H1 (cell line): ENCODE measurements at regions not wholly inside any gene's neighbourhood (a gene's known extent, or its start where the extent isn't known, plus 50 kb on each side); places are given as distances from the start of the nearest gene placed in this dataset.
A peak's percentile ranks its signal among the peaks of the same experiment; 100 is the strongest.

Source experiments
- CTCF ChIA-PET: fragments of 300-600 bp; sonication (Branson Sonifier 250); formaldehyde crosslinking; loops from one replicate; lab custom pipeline; 2021; ENCODE audit not compliant: partially characterized antibody; lab: Charles Lee
- POLR2A ChIA-PET: fragments of 300-600 bp; sonication (Branson Sonifier 250); formaldehyde crosslinking; loops from one replicate; lab custom pipeline; 2021; ENCODE audit warnings: inconsistent platforms; ENCODE audit not compliant: partially characterized antibody; lab: Charles Lee
- DNase-seq, 2 experiments: peaks; one replicate each; pipeline versions ENCODE4 v3.0.0 to v3.0.0-alpha.2; 2010 to 2022; ENCODE audit warnings: low spot score in 2 of 2, low read depth in 1 of 2, mixed read lengths in 1 of 2
- FAIRE-seq: peaks from 2 replicates; lab custom pipeline; 2011; peaks lifted over from hg19 to GRCh38; lab: Jason Lieb, UNC
- H2AFZ ChIP-seq: 2 replicates; pipeline ENCODE4 v1.8.1; 2012; ENCODE audit warnings: low read length, inconsistent platforms
- H2AK5ac ChIP-seq: 2 replicates; pipeline ENCODE4 v1.6.1; 2013; ENCODE audit warnings: low read depth, low read length
- H2BK120ac ChIP-seq: replicated peaks from 2 replicates; pipeline ENCODE3; 2013; ENCODE audit warnings: low read depth, low read length, inconsistent platforms
- H2BK12ac ChIP-seq: 2 replicates; pipeline ENCODE4 v1.6.1; 2013; ENCODE audit warnings: low read depth, low read length
- H2BK15ac ChIP-seq: 2 replicates; pipeline ENCODE4 v1.6.1; 2013; ENCODE audit warnings: low read length
- H2BK20ac ChIP-seq: 2 replicates; pipeline ENCODE4 v1.6.1; 2013; ENCODE audit warnings: low read length
- H2BK5ac ChIP-seq: 2 replicates; pipeline ENCODE4 v1.6.1; 2013; ENCODE audit warnings: low read depth, low read length
- H3K14ac ChIP-seq: 2 replicates; pipeline ENCODE4 v1.6.1; 2013; ENCODE audit warnings: inconsistent platforms; ENCODE audit not compliant: insufficient read length
- H3K18ac ChIP-seq: 2 replicates; pipeline ENCODE4 v1.6.1; 2013; ENCODE audit warnings: low read length; ENCODE audit errors: extremely low read depth
- H3K23ac ChIP-seq: 2 replicates; pipeline ENCODE4 v1.6.1; 2013; ENCODE audit warnings: inconsistent platforms; ENCODE audit not compliant: insufficient read length
- H3K23me2 ChIP-seq: 2 replicates; pipeline ENCODE4 v1.6.1; 2013; ENCODE audit warnings: low read depth, low read length
- H3K27ac ChIP-seq: 2 replicates; pipeline ENCODE4 v1.6.1; 2011; ENCODE audit warnings: low read depth, low read length, inconsistent platforms
- H3K27me3 ChIP-seq, 4 experiments: replicated peaks in 1 of 4; 1 replicate in 1 of 4; 2 replicates in 3 of 4; pipeline versions ENCODE4 v1.6.1 to v1.8.1; 2011 to 2013; ENCODE audit warnings: low read length in 3 of 4, mild to moderate bottlenecking in 3 of 4, inconsistent platforms in 2 of 4, mixed read lengths in 2 of 4, moderate library complexity in 1 of 4; ENCODE audit not compliant: control insufficient read depth in 3 of 4, insufficient read depth in 3 of 4; ENCODE audit errors: extremely low read depth in 1 of 4
- H3K36me3 ChIP-seq, 4 experiments: 2 replicates each; pipeline versions ENCODE4 v1.6.1 to v1.8.1; 2011 to 2013; ENCODE audit warnings: mild to moderate bottlenecking in 4 of 4, low read length in 3 of 4, moderate library complexity in 2 of 4, control low read depth in 1 of 4, inconsistent platforms in 1 of 4; ENCODE audit not compliant: insufficient read depth in 4 of 4, control insufficient read depth in 2 of 4
- H3K4ac ChIP-seq: replicated peaks from 2 replicates; pipeline ENCODE3; 2013; ENCODE audit warnings: low read length, low read depth, mixed read lengths, inconsistent platforms; ENCODE audit not compliant: insufficient read length
- H3K4me1 ChIP-seq, 4 experiments: replicated peaks in 1 of 4; 1 replicate in 1 of 4; 2 replicates in 3 of 4; pipeline versions ENCODE4 v1.6.1 to v1.8.1; 2011 to 2013; ENCODE audit warnings: low read length in 3 of 4, inconsistent platforms in 2 of 4, mixed read lengths in 1 of 4; ENCODE audit not compliant: insufficient read depth in 4 of 4, control insufficient read depth in 3 of 4
- H3K4me2 ChIP-seq, 2 experiments: 2 replicates each; pipeline versions ENCODE4 v1.6.1 to v1.8.1; 2011 to 2013; ENCODE audit warnings: low read depth in 2 of 2, low read length in 2 of 2, control low read depth in 1 of 2, inconsistent platforms in 1 of 2, mild to moderate bottlenecking in 1 of 2; ENCODE audit not compliant: insufficient read depth in 1 of 2
- H3K4me3 ChIP-seq, 4 experiments: fragments of 200-600, 300-600 bp in 1 of 4; sonication (generic), shearing (Covaris generic), sonication (Bioruptor Twin) in 1 of 4; 2 replicates each; pipeline versions ENCODE4 v1.5.1 to v1.8.1; 2011 to 2016; ENCODE audit warnings: low read length in 4 of 4, low read depth in 3 of 4, control low read depth in 2 of 4, inconsistent platforms in 2 of 4, mild to moderate bottlenecking in 2 of 4, mixed read lengths in 1 of 4, moderate library complexity in 1 of 4; ENCODE audit not compliant: insufficient read depth in 2 of 4; ENCODE audit errors: extremely low read depth in 1 of 4
- H3K56ac ChIP-seq: replicated peaks from 2 replicates; pipeline ENCODE3; 2013; ENCODE audit warnings: low read depth, mild to moderate bottlenecking, mixed read lengths, low read length, inconsistent platforms; ENCODE audit not compliant: insufficient read length
- H3K79me1 ChIP-seq: 2 replicates; pipeline ENCODE4 v1.6.1; 2013; ENCODE audit warnings: low read depth, low read length, control low read depth
- H3K79me2 ChIP-seq, 2 experiments: 2 replicates each; pipeline versions ENCODE4 v1.6.1 to v1.8.1; 2012 to 2013; ENCODE audit warnings: low read length in 2 of 2, mild to moderate bottlenecking in 2 of 2, inconsistent platforms in 1 of 2; ENCODE audit not compliant: insufficient read depth in 2 of 2, control insufficient read depth in 1 of 2
- H3K9ac ChIP-seq, 4 experiments: replicated peaks in 1 of 4; 1 replicate in 1 of 4; 2 replicates in 3 of 4; pipeline versions ENCODE4 v1.6.1 to v1.8.1; 2011 to 2013; ENCODE audit warnings: low read depth in 3 of 4, low read length in 3 of 4, control low read depth in 2 of 4, mild to moderate bottlenecking in 2 of 4, moderate library complexity in 2 of 4, inconsistent platforms in 1 of 4; ENCODE audit errors: extremely low read depth in 1 of 4
- H3K9me3 ChIP-seq, 2 experiments: 2 replicates each; pipeline versions ENCODE4 v1.6.1 to v1.8.1; 2012 to 2013; ENCODE audit warnings: mild to moderate bottlenecking in 2 of 2, moderate library complexity in 2 of 2, control low read depth in 1 of 2, inconsistent platforms in 1 of 2, low read depth in 1 of 2, low read length in 1 of 2, mixed read lengths in 1 of 2; ENCODE audit not compliant: insufficient read depth in 2 of 2
- H4K20me1 ChIP-seq, 2 experiments: replicated peaks in 1 of 2; 2 replicates each; pipeline versions ENCODE3 to v1.8.1; 2011 to 2013; ENCODE audit warnings: inconsistent platforms in 2 of 2, low read length in 2 of 2, mild to moderate bottlenecking in 1 of 2; ENCODE audit not compliant: insufficient read depth in 2 of 2, control insufficient read depth in 1 of 2
- H4K5ac ChIP-seq: 2 replicates; pipeline ENCODE4 v1.6.1; 2013; ENCODE audit warnings: low read length, low read depth, mixed read lengths, inconsistent platforms; ENCODE audit not compliant: insufficient read length
- H4K8ac ChIP-seq: 2 replicates; pipeline ENCODE4 v1.8.0; 2013; ENCODE audit warnings: mild to moderate bottlenecking, moderate library complexity, low read length, inconsistent platforms; ENCODE audit not compliant: insufficient read depth; ENCODE audit errors: extremely low read depth
- H4K91ac ChIP-seq: replicated peaks from 2 replicates; pipeline ENCODE3; 2013; ENCODE audit warnings: low read length, mixed read lengths, inconsistent platforms; ENCODE audit not compliant: insufficient read length
- PHF8 ChIP-seq: fragments of 200-600 bp; sonication (generic); conservative IDR thresholded peaks from 2 replicates; pipeline ENCODE4 v1.7.1; 2012; ENCODE audit warnings: low read depth, mild to moderate bottlenecking, inconsistent platforms, low read length, moderate library complexity
- RAD21 ChIP-seq, 2 experiments: IDR thresholded peaks in 1 of 2; conservative IDR thresholded peaks in 1 of 2; 2 replicates each; pipeline ENCODE4 v1.6.1; 2011; ENCODE audit warnings: low read depth in 2 of 2, low read length in 2 of 2, improper control_type of control experiment in 1 of 2, inconsistent platforms in 1 of 2, mild to moderate bottlenecking in 1 of 2, moderate library complexity in 1 of 2
- RNF2 ChIP-seq: fragments of 200-900, 300-1000 bp; sonication (generic); IDR thresholded peaks from 2 replicates; pipeline ENCODE4 v1.7.1; 2016; ENCODE audit warnings: borderline replicate concordance, low read depth, mild to moderate bottlenecking, antibody characterized with exemption, low read length; ENCODE audit not compliant: poor library complexity, severe bottlenecking; ENCODE audit errors: missing control alignments
- SP2 ChIP-seq: IDR thresholded peaks from 2 replicates; pipeline ENCODE4 v1.6.1; 2012; ENCODE audit warnings: mild to moderate bottlenecking, low read length, inconsistent platforms
- WGBS, 2 experiments: shearing (Covaris generic) in 1 of 2; methylation state at CpG; one replicate each; pipeline versions ENCODE4 v1.1.6 to v1.1.7; 2013 to 2015; ENCODE audit warnings: low lambda C conversion rate in 2 of 2, mixed read lengths in 2 of 2, inconsistent platforms in 1 of 2, low coverage in 1 of 2, missing lambda C conversion rate in 1 of 2; ENCODE audit not compliant: insufficient replicate concordance in 2 of 2, insufficient coverage in 1 of 2, insufficient read length in 1 of 2; ENCODE audit errors: extremely low coverage in 1 of 2, missing lambda C conversion rate in 1 of 2; 5-methylcytosine and 5-hydroxymethylcytosine counted together
- TF ChIP-seq, protein P1 (sequence below), 3 experiments: IDR thresholded peaks; 1 replicate in 2 of 3; 2 replicates in 1 of 3; pipeline versions ENCODE4 v1.5.1 to v1.6.1; 2011; ENCODE audit warnings: low read length in 3 of 3, mild to moderate bottlenecking in 3 of 3, inconsistent platforms in 2 of 3, low read depth in 1 of 3, moderate library complexity in 1 of 3; ENCODE audit not compliant: insufficient read depth in 1 of 3; ENCODE audit errors: control extremely low read depth in 1 of 3
- TF ChIP-seq, protein P2 (sequence below): IDR thresholded peaks from 2 replicates; pipeline ENCODE4 v1.6.1; 2012; ENCODE audit warnings: inconsistent platforms

DNA sequence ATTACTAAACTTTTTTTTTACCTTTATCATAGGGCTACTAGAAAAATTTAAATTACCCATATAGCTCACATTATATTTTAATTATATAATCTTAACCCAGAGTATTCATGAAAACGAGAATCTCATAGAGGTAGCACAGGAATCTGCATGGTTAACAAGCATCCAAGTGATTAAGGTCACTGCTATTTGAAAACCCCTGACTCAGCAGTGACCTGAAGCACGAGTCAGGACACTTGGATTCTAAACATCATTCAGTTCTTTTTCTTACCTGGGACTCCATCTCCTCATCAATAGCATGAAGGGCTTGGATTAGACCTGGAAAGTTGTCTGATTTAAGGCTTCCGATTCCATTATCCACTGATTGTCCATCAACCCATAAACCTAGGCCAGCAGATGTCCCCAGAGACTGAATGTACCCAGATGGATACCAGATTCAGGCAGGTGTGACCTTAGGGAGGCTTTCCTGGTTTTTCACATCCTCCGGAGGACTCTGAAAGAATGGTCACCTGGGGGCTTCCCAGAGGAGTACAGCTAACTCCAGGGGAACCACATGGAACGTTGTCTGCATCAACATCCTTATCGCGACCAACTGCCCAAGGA, 174.3 kb downstream of the SETD4 start:
- Histone ChIP-seq H3K36me3 (no peaks in the 10 kb centered on the region), H3K27me3 (no peaks in the 10 kb centered on the region), H4K5ac (no peak overlapping the region), H2BK5ac (no peak overlapping the region), H2BK12ac (no peak overlapping the region), H3K27ac (no peak overlapping the region), H2BK20ac (no peak overlapping the region), H3K23ac (no peak overlapping the region), H2BK15ac (no peak overlapping the region), H3K9me3 (no peaks in the 10 kb centered on the region), H3K4me2 (no peak overlapping the region), H2BK120ac (no peak overlapping the region), H3K4me1 (peaks cover 0 to 8% (median 3%) of the 10 kb centered on the region in 4 experiments; a peak in 4 of 7 replicates), H3K4me3 (no peak overlapping the region), H2AK5ac (no peak overlapping the region), H3K23me2 (no peaks in the 10 kb centered on the region), H3K56ac (no peak overlapping the region), H4K8ac (no peak overlapping the region)
- no peak for FAIRE-seq
- TF ChIP-seq, protein P1, sequence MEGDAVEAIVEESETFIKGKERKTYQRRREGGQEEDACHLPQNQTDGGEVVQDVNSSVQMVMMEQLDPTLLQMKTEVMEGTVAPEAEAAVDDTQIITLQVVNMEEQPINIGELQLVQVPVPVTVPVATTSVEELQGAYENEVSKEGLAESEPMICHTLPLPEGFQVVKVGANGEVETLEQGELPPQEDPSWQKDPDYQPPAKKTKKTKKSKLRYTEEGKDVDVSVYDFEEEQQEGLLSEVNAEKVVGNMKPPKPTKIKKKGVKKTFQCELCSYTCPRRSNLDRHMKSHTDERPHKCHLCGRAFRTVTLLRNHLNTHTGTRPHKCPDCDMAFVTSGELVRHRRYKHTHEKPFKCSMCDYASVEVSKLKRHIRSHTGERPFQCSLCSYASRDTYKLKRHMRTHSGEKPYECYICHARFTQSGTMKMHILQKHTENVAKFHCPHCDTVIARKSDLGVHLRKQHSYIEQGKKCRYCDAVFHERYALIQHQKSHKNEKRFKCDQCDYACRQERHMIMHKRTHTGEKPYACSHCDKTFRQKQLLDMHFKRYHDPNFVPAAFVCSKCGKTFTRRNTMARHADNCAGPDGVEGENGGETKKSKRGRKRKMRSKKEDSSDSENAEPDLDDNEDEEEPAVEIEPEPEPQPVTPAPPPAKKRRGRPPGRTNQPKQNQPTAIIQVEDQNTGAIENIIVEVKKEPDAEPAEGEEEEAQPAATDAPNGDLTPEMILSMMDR (IDR thresholded peaks at IDR 0.05; ENCODE audit: control extremely low read depth in 1 of 3, insufficient read depth in 1 of 3, low read depth in 1 of 3, low read length in 3 of 3), result peak in 1 of 3 experiments; percentile 26; a peak in 2 of 4 replicates
- TF ChIP-seq PHF8 (no peak), RAD21 (IDR thresholded peaks at IDR 0.05 in 1 of 2, conservative IDR thresholded peaks at IDR 0.05 in 1 of 2; ENCODE audit: low read depth in 2 of 2, low read length in 2 of 2) (peak; percentile 39 to 60), SP2 (no peak), RNF2 (no peak)
- TF ChIP-seq, protein P2, sequence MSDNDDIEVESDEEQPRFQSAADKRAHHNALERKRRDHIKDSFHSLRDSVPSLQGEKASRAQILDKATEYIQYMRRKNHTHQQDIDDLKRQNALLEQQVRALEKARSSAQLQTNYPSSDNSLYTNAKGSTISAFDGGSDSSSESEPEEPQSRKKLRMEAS, result no peak
- TF ChIP-seq, all 59 proteins: peak for 2
- no peak overlapping the region for H2AFZ ChIP-seq
- no peak overlapping the region for H3K4ac ChIP-seq
- H3K79me1 ChIP-seq, result no peaks in the 10 kb centered on the region
- WGBS, 2 experiments, result 94% methylated on average over 7 of the region's 7 CpGs; no CpG with 5 or more reads in 1 of the 2 experiments
- no peak overlapping the region for H3K14ac ChIP-seq
- ChIA-PET CTCF (interaction anchor here (0.7 kb wide), 1 partner anchor 8 kb away, joined by 3 read pairs; no protein-coding TSS in a partner anchor), POLR2A (no interaction called here)
- H4K20me1 ChIP-seq, result no peaks in the 10 kb centered on the region
- H3K18ac ChIP-seq, result no peak overlapping the region
- no peak overlapping the region for H3K9ac ChIP-seq
- no peak for DNase-seq
- H3K79me2 ChIP-seq, result no peaks in the 10 kb centered on the region
- no peak overlapping the region for H4K91ac ChIP-seq
